PC-9 (cell line): ENCODE measurements at regions not wholly inside any gene's neighbourhood (a gene's known extent, or its start where the extent isn't known, plus 50 kb on each side); places are given as distances from the start of the nearest gene placed in this dataset.

ENCODE experiments used
- BruUV-seq: library from RNA; stranded (reverse); fragments of 400-500 nt; replicated peaks from 2 replicates; lab custom pipeline; 2021; lab: Mats Ljungman, UMichigan
- CTCF ChIA-PET: fragments of 300-600 bp; sonication (Branson Sonifier 250); formaldehyde crosslinking; loops from one replicate; lab custom pipeline; 2022; ENCODE audit warnings: antibody characterized with exemption; lab: Charles Lee
- POLR2A ChIA-PET: fragments of 300-600 bp; sonication (Branson Sonifier 250); formaldehyde crosslinking; loops from one replicate; lab custom pipeline; 2022; ENCODE audit warnings: antibody characterized with exemption; ENCODE audit not compliant: unreplicated experiment; lab: Charles Lee
- DNase-seq, 2 experiments: peaks; one replicate each; pipeline versions ENCODE4 v3.0.0 to v3.0.0-alpha.2; 2015 to 2022; ENCODE audit warnings: mixed read lengths in 1 of 2
- H2AFZ ChIP-seq: fragments of 200-600 bp; sonication (generic); 2 replicates; pipeline ENCODE4 v1.8.1; 2017; ENCODE audit warnings: antibody characterized with exemption
- H3F3A ChIP-seq: fragments of 200-600 bp; sonication (generic); 2 replicates; pipeline ENCODE4 v1.8.1; 2017; ENCODE audit warnings: antibody characterized with exemption, mild to moderate bottlenecking, low read depth; ENCODE audit not compliant: insufficient read depth
- H3K27ac ChIP-seq: fragments of 200-600 bp; sonication (generic); 2 replicates; pipeline ENCODE4 v1.6.1; 2016; ENCODE audit warnings: mixed run types
- H3K27me3 ChIP-seq: fragments of 200-600 bp; sonication (generic); 2 replicates; pipeline ENCODE4 v1.6.1; 2016; ENCODE audit warnings: low read depth, mixed run types; ENCODE audit not compliant: insufficient read depth
- H3K36me3 ChIP-seq: fragments of 200-600 bp; sonication (generic); 2 replicates; pipeline ENCODE4 v1.6.1; 2016; ENCODE audit warnings: low read depth, mixed run types
- H3K4me1 ChIP-seq: fragments of 200-600 bp; sonication (generic); replicated peaks from 2 replicates; pipeline ENCODE4 v1.6.1; 2016; ENCODE audit warnings: mixed run types; ENCODE audit not compliant: insufficient read depth
- H3K4me2 ChIP-seq: fragments of 200-600 bp; sonication (generic); 2 replicates; pipeline ENCODE4 v1.6.1; 2017; ENCODE audit warnings: mixed run types
- H3K4me3 ChIP-seq: fragments of 200-600 bp; sonication (generic); 2 replicates; pipeline ENCODE4 v1.6.1; 2016; ENCODE audit warnings: mixed run types
- H3K79me2 ChIP-seq: fragments of 200-600 bp; sonication (generic); 2 replicates; pipeline ENCODE4 v1.6.1; 2017; ENCODE audit warnings: low read depth, mixed run types
- H3K9me2 ChIP-seq: fragments of 200-600 bp; sonication (generic); 2 replicates; pipeline ENCODE4 v1.8.1; 2017; ENCODE audit warnings: mild to moderate bottlenecking; ENCODE audit not compliant: insufficient read depth
- H3K9me3 ChIP-seq: fragments of 200-600 bp; sonication (generic); 2 replicates; pipeline ENCODE4 v1.8.1; 2016; ENCODE audit warnings: low read depth; ENCODE audit not compliant: insufficient read depth
- H4K20me1 ChIP-seq: fragments of 200-600 bp; sonication (generic); 2 replicates; pipeline ENCODE4 v1.8.1; 2017; ENCODE audit not compliant: insufficient read depth
- CTCF ChIP-seq: fragments of 200-600 bp; sonication (generic); conservative IDR thresholded peaks from 2 replicates; pipeline ENCODE4 v1.6.1; 2017; ENCODE audit warnings: mixed run types, antibody characterized with exemption, mild to moderate bottlenecking, moderate library complexity
- EZH2 ChIP-seq: fragments of 200-600 bp; sonication (generic); IDR thresholded peaks from 2 replicates; pipeline ENCODE4 v1.8.0; 2017; ENCODE audit warnings: antibody characterized with exemption, low read depth
- intact Hi-C: fragments of 100-400 bp; cut with micrococcal nuclease; formaldehyde crosslinking; loops from one replicate; pipeline ENCODE4 v1.10.0; 2022; ENCODE audit not compliant: unreplicated experiment

GRCh38 chr5:3933536-3933935 lies 337.9 kb downstream of the IRX1 start:
- H3F3A ChIP-seq: no peaks in the 10 kb centered on the region
- DNase-seq: no peak
- ChIA-PET POLR2A (no interaction called here), CTCF (no interaction called here)
- H3K9me3 ChIP-seq: no peaks in the 10 kb centered on the region; the same call in 1 of the 2 replicates
- H3K27ac ChIP-seq: no peak overlapping the region
- H2AFZ ChIP-seq: no peak overlapping the region
- no peak overlapping the region for H3K4me3 ChIP-seq
- H3K36me3 ChIP-seq: no peaks in the 10 kb centered on the region
- no peaks in the 10 kb centered on the region for H3K4me1 ChIP-seq
- H3K9me2 ChIP-seq: peaks cover 7% of the 10 kb centered on the region; the same call in 1 of the 2 replicates
- intact Hi-C loops: no loop called here
- H3K4me2 ChIP-seq: no peak overlapping the region
- BruUV-seq: no TSS peak
- TF ChIP-seq CTCF (no peak), EZH2 (no peak)
- H4K20me1 ChIP-seq: no peaks in the 10 kb centered on the region
- H3K27me3 ChIP-seq: peaks cover 43% of the 10 kb centered on the region
- H3K79me2 ChIP-seq: no peaks in the 10 kb centered on the region

- Histone ChIP-seq H3K27me3 (peaks cover 43% of the 10 kb centered on the region), H3K9me2 (peaks cover 7% of the 10 kb centered on the region; the same call in 1 of the 2 replicates), H3K4me2 (no peak overlapping the region), H3K79me2 (no peaks in the 10 kb centered on the region), H2AFZ (no peak overlapping the region), H3K36me3 (no peaks in the 10 kb centered on the region), H4K20me1 (no peaks in the 10 kb centered on the region), H3K9me3 (no peaks in the 10 kb centered on the region; the same call in 1 of the 2 replicates), H3F3A (no peaks in the 10 kb centered on the region), H3K4me3 (no peak overlapping the region), H3K27ac (no peak overlapping the region), H3K4me1 (no peaks in the 10 kb centered on the region)
- intact Hi-C loops: no loop called here
- DNase-seq: no peak
- no TSS peak for BruUV-seq
- POLR2A ChIA-PET: no interaction called here
- CTCF ChIA-PET: no interaction called here
- TF ChIP-seq CTCF: no peak
- no peak for TF ChIP-seq EZH2
These were observed 338.3 kb downstream of the IRX1 start for GRCh38 chr5:3933966-3934365.

- ChIA-PET CTCF (no interaction called here), POLR2A (no interaction called here)
- H3K27me3 ChIP-seq: 0 out of 2 replicates have a peak, but pooled peaks cover 13% of the 10 kb centered on the region
- no peak overlapping the region for H2AFZ ChIP-seq
- no peaks in the 10 kb centered on the region for H3K4me1 ChIP-seq
- no peak for TF ChIP-seq CTCF
- TF ChIP-seq EZH2: no peak
- intact Hi-C loops: no loop called here
- no peaks in the 10 kb centered on the region for H3K36me3 ChIP-seq
- BruUV-seq: no TSS peak
- H3K4me2 ChIP-seq: no peak overlapping the region
- no peaks in the 10 kb centered on the region for H3K79me2 ChIP-seq
- no peak for DNase-seq
- no peak overlapping the region for H3K27ac ChIP-seq
- no peaks in the 10 kb centered on the region for H3F3A ChIP-seq
- no peak overlapping the region for H3K4me3 ChIP-seq
- H4K20me1 ChIP-seq: no peaks in the 10 kb centered on the region
- no peaks in the 10 kb centered on the region for H3K9me3 ChIP-seq
- H3K9me2 ChIP-seq: no peaks in the 10 kb centered on the region
These were observed 348.2 kb downstream of the IRX1 start for GRCh38 chr5:3943859-3944258.
